BLaER1 (cell line): ENCODE measurements at regions not wholly inside any gene's neighbourhood (a gene's known extent, or its start where the extent isn't known, plus 50 kb on each side); places are given as distances from the start of the nearest gene placed in this dataset.

Source experiments
- H3K27ac ChIP-seq: shearing (Covaris generic); formaldehyde crosslinking; 2 replicates; pipeline ENCODE4 v1.8.1; 2022
- H3K27me3 ChIP-seq: shearing (Covaris generic); formaldehyde crosslinking; 2 replicates; pipeline ENCODE4 v1.8.1; 2022
- H3K36me3 ChIP-seq: shearing (Covaris generic); formaldehyde crosslinking; 2 replicates; pipeline ENCODE4 v1.8.1; 2022
- H3K4me1 ChIP-seq: shearing (Covaris generic); formaldehyde crosslinking; 2 replicates; pipeline ENCODE4 v1.8.1; 2022
- H3K4me2 ChIP-seq: shearing (Covaris generic); formaldehyde crosslinking; 2 replicates; pipeline ENCODE4 v1.8.1; 2022
- H3K4me3 ChIP-seq: shearing (Covaris generic); formaldehyde crosslinking; 2 replicates; pipeline ENCODE4 v1.8.1; 2022
- H3K9ac ChIP-seq: shearing (Covaris generic); formaldehyde crosslinking; 2 replicates; pipeline ENCODE4 v1.8.1; 2022
- H3K9me3 ChIP-seq: shearing (Covaris generic); formaldehyde crosslinking; 2 replicates; pipeline ENCODE4 v1.8.1; 2022
- H4K20me1 ChIP-seq: shearing (Covaris generic); formaldehyde crosslinking; 2 replicates; pipeline ENCODE4 v1.8.1; 2022
- Cebpa-rat ChIP-seq: shearing (Covaris generic); IDR thresholded peaks from 2 replicates; pipeline ENCODE4 v1.8.1; 2022

DNA sequence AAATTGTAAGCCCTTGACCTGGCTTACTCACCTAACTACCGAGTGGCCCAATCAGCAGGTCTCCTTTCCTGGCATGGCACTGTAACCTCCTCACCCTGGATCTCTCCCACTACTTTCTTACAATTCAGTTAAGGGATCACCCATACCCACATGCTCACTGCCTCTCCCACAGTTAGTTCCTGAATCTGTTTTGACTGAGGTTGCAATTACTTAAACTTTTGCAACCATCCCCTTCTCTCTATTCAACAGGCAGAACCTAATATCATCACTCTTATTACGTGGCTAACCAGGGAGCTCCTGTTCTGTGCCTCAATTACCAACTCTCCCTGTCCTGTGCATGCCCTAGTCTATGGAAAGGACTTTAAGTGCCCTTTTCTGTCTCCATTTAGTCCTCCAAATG lies 84.2 kb upstream of the IKZF1 start:
- H3K4me2 ChIP-seq: no peak overlapping the region
- no peak overlapping the region for H3K4me3 ChIP-seq
- peaks cover 35% of the 10 kb centered on the region for H3K4me1 ChIP-seq
- no peak overlapping the region for H3K27ac ChIP-seq
- no peaks in the 10 kb centered on the region for H4K20me1 ChIP-seq
- H3K27me3 ChIP-seq: no peaks in the 10 kb centered on the region
- H3K9me3 ChIP-seq: peaks cover 40% of the 10 kb centered on the region
- TF ChIP-seq Cebpa-rat: no peak
- no peak overlapping the region for H3K9ac ChIP-seq
- H3K36me3 ChIP-seq: no peaks in the 10 kb centered on the region

DNA sequence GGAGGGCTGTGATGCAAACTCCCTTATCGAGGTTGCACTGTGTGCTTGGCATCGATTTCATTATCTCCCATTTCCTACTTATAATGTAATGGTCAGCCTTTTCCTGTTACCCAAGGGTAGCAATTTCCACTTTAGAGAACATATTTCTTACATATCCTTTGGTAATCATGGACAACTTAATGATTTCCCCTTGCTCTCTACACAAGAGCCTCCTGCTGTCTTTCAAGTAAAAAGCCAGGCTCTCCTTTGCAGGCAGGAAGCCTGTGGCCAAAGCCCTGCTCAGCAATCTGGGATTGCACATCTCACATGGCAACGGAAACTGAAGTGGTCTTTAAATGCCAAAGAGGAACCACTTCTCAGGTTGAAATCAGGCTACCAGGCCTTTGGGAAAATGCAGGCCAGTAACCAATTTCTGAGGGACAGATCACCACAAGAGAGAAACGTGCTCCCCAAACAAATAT lies 86.7 kb upstream of the IKZF1 start:
- H3K9ac ChIP-seq: no peak overlapping the region; the same call in 1 of the 2 replicates
- H4K20me1 ChIP-seq: no peaks in the 10 kb centered on the region
- peaks cover 60% of the 10 kb centered on the region for H3K4me1 ChIP-seq
- no peak for TF ChIP-seq Cebpa-rat
- H3K36me3 ChIP-seq: no peaks in the 10 kb centered on the region
- no peaks in the 10 kb centered on the region for H3K27me3 ChIP-seq
- peak overlapping the region; percentile 92 for H3K4me2 ChIP-seq
- no peak overlapping the region for H3K4me3 ChIP-seq
- 0 out of 2 replicates have a peak overlapping the region, but pooled peaks have one; percentile 19 for H3K27ac ChIP-seq
- peaks cover 27% of the 10 kb centered on the region for H3K9me3 ChIP-seq

DNA sequence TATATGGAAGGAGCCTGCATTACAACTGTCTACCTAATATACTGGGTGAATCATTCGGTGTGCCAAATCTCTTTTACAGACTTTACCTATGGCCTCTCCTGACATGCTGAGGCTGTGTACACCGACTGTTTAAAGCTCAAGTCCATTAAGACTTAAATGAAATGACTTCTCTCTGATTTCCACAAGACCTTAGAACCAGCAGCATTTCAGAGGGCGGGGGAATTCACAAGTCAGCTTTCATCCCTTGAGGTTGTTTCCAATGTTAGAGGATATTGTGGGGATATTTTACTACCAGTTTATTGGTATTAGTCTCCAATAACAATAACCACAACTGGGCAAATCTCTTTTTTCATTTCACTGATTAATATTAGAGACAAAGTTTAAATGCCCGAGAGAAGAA lies 87.1 kb upstream of the IKZF1 start:
- H3K4me2 ChIP-seq: peak overlapping the region; percentile 92
- H3K9ac ChIP-seq: no peak overlapping the region; the same call in 1 of the 2 replicates
- H4K20me1 ChIP-seq: no peaks in the 10 kb centered on the region
- H3K4me3 ChIP-seq: no peak overlapping the region
- peaks cover 24% of the 10 kb centered on the region for H3K9me3 ChIP-seq
- TF ChIP-seq Cebpa-rat: no peak
- H3K36me3 ChIP-seq: no peaks in the 10 kb centered on the region
- peaks cover 64% of the 10 kb centered on the region for H3K4me1 ChIP-seq
- no peaks in the 10 kb centered on the region for H3K27me3 ChIP-seq
- 0 out of 2 replicates have a peak overlapping the region, but pooled peaks have one; percentile 19 for H3K27ac ChIP-seq

DNA sequence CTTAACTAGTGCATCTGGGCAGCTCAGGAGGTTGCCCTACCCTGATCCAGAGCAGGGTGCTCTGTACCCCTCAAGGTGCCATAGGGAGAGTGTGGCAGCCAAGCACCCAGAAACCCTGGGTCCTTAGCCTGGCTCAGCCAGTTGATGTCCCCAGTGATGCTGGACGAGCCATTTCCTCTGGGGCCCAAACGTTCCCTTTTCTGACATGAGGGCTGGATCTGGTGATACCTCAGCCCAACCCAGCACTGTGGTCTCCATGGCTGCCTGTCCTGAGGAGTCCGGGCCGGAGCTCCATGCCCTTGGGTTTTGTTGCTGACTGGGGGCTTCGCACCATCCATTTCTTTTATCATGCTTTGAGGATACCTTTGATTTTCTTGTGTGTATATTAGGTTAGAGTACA lies 87.9 kb upstream of the IKZF1 start:
- Histone ChIP-seq H3K36me3 (no peaks in the 10 kb centered on the region), H3K4me3 (no peak overlapping the region), H3K9ac (no peak overlapping the region), H3K4me1 (peaks cover 72% of the 10 kb centered on the region), H3K4me2 (peak overlapping the region; percentile 92), H3K27me3 (no peaks in the 10 kb centered on the region), H3K9me3 (peaks cover 16% of the 10 kb centered on the region), H4K20me1 (no peaks in the 10 kb centered on the region), H3K27ac (peak overlapping the region; percentile 82)
- no peak for TF ChIP-seq Cebpa-rat

DNA sequence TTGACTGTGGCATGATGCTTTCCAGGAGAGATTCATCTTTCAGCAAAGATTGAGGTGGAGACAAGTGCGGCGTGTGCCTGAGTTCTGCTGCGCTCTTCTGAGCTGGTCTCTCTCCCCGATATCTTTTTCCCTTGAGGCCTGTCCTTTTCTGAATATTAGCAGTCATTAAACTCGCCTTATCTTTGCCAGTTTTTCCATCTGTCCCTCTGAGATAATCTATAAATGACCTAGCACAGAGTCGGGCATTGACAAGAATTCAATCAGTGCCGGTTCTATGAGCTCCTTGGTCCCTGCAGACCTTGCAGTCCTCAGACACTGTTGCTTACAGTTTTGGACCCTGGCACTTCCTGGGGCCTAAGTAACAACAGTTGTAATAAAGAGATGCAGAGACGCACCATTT lies 89.7 kb upstream of the IKZF1 start:
- Histone ChIP-seq H3K27ac (peak overlapping the region; percentile 82), H4K20me1 (no peaks in the 10 kb centered on the region), H3K9me3 (no peaks in the 10 kb centered on the region), H3K4me2 (peak overlapping the region; percentile 92), H3K4me1 (peaks cover 90% of the 10 kb centered on the region), H3K4me3 (no peak overlapping the region), H3K9ac (peak overlapping the region; percentile 54; the same call in 1 of the 2 replicates), H3K36me3 (no peaks in the 10 kb centered on the region), H3K27me3 (no peaks in the 10 kb centered on the region)
- no peak for TF ChIP-seq Cebpa-rat

DNA sequence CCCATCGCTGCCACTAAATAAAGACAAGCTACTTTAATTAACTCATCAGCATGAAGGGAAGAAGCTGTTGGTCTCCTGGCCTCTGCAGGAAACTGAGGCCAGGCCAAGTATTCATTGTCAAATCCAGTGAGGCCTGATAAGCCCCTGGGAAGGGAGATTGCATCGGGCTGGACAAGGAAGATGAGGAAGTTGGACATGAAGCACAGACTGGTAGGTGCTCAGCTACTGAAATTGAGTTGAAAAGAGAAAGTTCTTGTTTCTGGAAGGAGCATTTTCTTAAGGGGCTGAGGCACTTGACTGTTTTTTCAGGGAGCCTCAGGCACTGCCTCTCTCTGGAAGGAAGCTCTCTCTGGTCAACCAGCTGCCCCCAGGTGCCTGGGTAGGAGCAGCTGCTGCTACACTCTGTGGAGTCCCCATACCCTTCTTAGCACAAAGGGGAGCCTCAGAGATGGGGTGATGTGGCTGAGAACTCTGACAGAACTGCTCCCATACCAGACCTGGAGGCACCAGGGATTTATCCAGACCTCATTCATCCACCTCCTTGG lies 90.3 kb upstream of the IKZF1 start:
- Histone ChIP-seq H3K27me3 (no peaks in the 10 kb centered on the region), H3K9me3 (no peaks in the 10 kb centered on the region), H4K20me1 (no peaks in the 10 kb centered on the region), H3K4me2 (peak overlapping the region; percentile 92), H3K4me1 (peaks cover 96% of the 10 kb centered on the region), H3K27ac (peak overlapping the region; percentile 82), H3K4me3 (no peak overlapping the region), H3K36me3 (no peaks in the 10 kb centered on the region), H3K9ac (peak overlapping the region; percentile 54; the same call in 1 of the 2 replicates)
- TF ChIP-seq Cebpa-rat: no peak

DNA sequence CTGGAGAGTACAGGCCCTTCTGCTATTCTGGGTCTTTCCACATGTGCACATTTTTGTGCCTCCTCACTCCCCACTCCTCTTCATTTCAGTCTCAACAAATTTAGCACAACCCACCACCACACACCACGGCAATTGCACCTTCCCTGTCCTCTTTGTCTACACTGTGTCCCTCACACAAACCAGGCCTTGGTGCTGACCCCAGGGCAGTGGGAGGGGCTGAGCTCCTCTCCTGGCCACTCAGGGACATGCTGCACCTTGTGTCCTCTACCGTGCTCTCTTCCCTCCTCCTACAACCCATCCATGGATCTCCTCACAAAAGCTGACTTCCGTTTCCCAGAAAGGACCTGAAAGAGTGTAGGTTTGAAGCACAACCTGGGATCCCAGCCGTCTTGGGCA lies 90.9 kb upstream of the IKZF1 start:
- Histone ChIP-seq H3K4me1 (peaks cover 100% of the 10 kb centered on the region), H3K27ac (peak overlapping the region; percentile 82), H3K4me3 (peak overlapping the region; percentile 12; the same call in 1 of the 2 replicates), H3K4me2 (peak overlapping the region; percentile 92), H4K20me1 (no peaks in the 10 kb centered on the region), H3K27me3 (no peaks in the 10 kb centered on the region), H3K9ac (peak overlapping the region; percentile 54; the same call in 1 of the 2 replicates), H3K9me3 (no peaks in the 10 kb centered on the region), H3K36me3 (no peaks in the 10 kb centered on the region)
- TF ChIP-seq Cebpa-rat: no peak

DNA sequence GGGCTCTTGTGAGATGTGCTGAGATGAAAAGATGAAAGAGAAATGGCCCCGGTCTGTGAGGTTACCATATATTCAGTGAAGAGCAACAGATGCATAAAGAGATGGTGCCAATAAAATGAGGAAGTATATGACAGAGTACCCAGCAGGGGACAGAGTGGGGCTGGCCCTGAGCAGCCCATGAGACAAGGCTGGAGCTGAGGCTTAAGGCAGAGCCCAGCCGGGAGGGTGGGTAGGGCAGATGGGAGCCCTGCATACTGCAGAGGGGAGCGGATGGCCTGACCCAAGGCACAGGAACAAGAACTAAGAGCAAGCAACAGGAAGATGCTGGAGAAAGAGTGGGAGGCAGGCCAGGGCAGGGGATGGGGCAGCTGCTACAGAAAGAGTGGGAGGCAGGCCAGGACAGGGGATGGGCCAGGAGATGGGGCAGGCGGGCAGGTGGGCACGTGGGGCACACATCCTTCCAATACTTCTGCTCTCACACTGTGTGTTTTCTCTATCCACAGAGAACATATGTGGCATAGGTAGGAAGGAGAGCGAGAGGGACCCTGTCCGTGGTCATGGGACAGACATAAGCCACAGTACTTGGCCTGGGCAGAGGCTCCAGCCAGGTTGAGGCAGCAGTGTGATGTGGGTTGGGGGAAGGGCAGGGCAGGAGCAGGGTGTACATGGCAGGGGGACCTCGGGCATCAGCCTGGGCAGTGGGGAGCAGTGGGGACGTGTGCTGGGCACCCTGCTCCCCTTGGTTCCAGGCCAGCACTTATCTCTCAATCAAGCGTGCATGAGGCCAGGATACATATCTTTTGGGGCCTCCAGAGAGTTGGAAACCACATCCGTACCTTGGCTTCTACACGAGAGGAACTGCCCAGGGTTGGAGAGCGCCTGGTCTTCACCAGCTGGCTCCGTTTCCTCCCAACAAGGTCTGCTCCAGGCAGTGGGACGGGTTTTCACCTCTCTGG lies 91.6 kb upstream of the IKZF1 start:
- no peak for TF ChIP-seq Cebpa-rat

DNA sequence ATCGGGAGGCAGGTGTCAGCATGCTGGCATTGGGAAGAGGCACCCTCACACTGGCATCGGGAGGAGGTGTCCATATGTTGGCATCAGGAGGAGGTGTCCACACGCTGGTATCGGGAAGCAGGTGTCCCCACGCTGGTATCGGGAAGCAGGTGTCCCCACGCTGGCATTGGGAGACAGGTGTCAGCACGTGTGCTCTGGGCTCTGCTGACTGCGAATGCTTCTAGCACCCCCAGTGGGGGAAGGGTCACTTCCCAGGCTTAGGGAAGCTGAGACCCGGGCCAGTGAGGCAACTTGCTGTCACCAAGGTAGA lies 92.5 kb upstream of the IKZF1 start:
- no peaks in the 10 kb centered on the region for H3K36me3 ChIP-seq
- H3K4me2 ChIP-seq: peak overlapping the region; percentile 92
- TF ChIP-seq Cebpa-rat: no peak
- no peaks in the 10 kb centered on the region for H4K20me1 ChIP-seq
- no peaks in the 10 kb centered on the region for H3K9me3 ChIP-seq
- no peak overlapping the region; the same call in 1 of the 2 replicates for H3K9ac ChIP-seq
- H3K4me1 ChIP-seq: peaks cover 99% of the 10 kb centered on the region
- no peaks in the 10 kb centered on the region for H3K27me3 ChIP-seq
- no peak overlapping the region for H3K4me3 ChIP-seq
- peak overlapping the region; percentile 82 for H3K27ac ChIP-seq

More for the DNA sequence above, 91.6 kb upstream of the IKZF1 start:
- Histone ChIP-seq H3K4me3 (peak overlapping the region; percentile 45; the same call in 1 of the 2 replicates), H4K20me1 (no peaks in the 10 kb centered on the region), H3K27ac (peak overlapping the region; percentile 82), H3K9me3 (no peaks in the 10 kb centered on the region), H3K36me3 (no peaks in the 10 kb centered on the region), H3K9ac (no peak overlapping the region; the same call in 1 of the 2 replicates), H3K4me2 (peak overlapping the region; percentile 92), H3K4me1 (peaks cover 99% of the 10 kb centered on the region), H3K27me3 (no peaks in the 10 kb centered on the region)
